IMR-90 (cell line): ENCODE measurements at regions not wholly inside any gene's neighbourhood (a gene's known extent, or its start where the extent isn't known, plus 50 kb on each side); places are given as distances from the start of the nearest gene placed in this dataset.

Source experiments
- ATAC-seq: fragments of 200-7000 bp; cut with Tn5 transposase; 2 replicates; pipeline ENCODE4 v1.9.1; 2020; ENCODE audit warnings: low read depth, mild to moderate bottlenecking, moderate library complexity
- BruUV-seq: library from RNA; stranded (reverse); fragments of 400-500 nt; replicated peaks from 2 replicates; lab custom pipeline; 2021; lab: Mats Ljungman, UMichigan
- CTCF ChIA-PET: fragments of 300-600 bp; formaldehyde crosslinking; extraction: SDS; loops from one replicate; lab custom pipeline; 2021; ENCODE audit warnings: antibody characterized with exemption; lab: Yijun Ruan, JAX
- POLR2A ChIA-PET: fragments of 300-600 bp; sonication (Branson Sonifier 250); formaldehyde crosslinking; loops from one replicate; lab custom pipeline; 2022; ENCODE audit warnings: antibody characterized with exemption; ENCODE audit not compliant: unreplicated experiment; lab: Charles Lee
- DNase-seq: peaks from one replicate; pipeline ENCODE4 v3.0.0; 2013
- H2AFZ ChIP-seq: replicated peaks from 2 replicates; pipeline ENCODE3; 2013; ENCODE audit warnings: low read length, mild to moderate bottlenecking; ENCODE audit not compliant: poor library complexity
- H2AK5ac ChIP-seq: 2 replicates; pipeline ENCODE4 v1.6.1; 2013; ENCODE audit warnings: low read depth, low read length, inconsistent platforms
- H2AK9ac ChIP-seq: replicated peaks from 2 replicates; pipeline ENCODE3; 2013; ENCODE audit warnings: mild to moderate bottlenecking, low read depth, low read length, moderate library complexity; ENCODE audit not compliant: poor library complexity
- H2BK120ac ChIP-seq: 2 replicates; pipeline ENCODE4 v1.6.1; 2013; ENCODE audit warnings: low read depth, low read length, inconsistent platforms
- H2BK15ac ChIP-seq: 3 replicates; pipeline ENCODE4 v1.6.1; 2013; ENCODE audit warnings: low read depth, low read length, inconsistent platforms
- H2BK20ac ChIP-seq: 2 replicates; pipeline ENCODE4 v1.6.1; 2013; ENCODE audit warnings: low read depth, mild to moderate bottlenecking, inconsistent platforms, low read length, moderate library complexity
- H2BK5ac ChIP-seq: 2 replicates; pipeline ENCODE4 v1.6.1; 2013; ENCODE audit warnings: mild to moderate bottlenecking, low read depth, low read length, inconsistent platforms; ENCODE audit not compliant: poor library complexity, severe bottlenecking
- H3K14ac ChIP-seq: replicated peaks from 2 replicates; pipeline ENCODE4 v1.6.1; 2013; ENCODE audit warnings: low read depth, low read length, inconsistent platforms
- H3K18ac ChIP-seq: 2 replicates; pipeline ENCODE4 v1.6.1; 2013; ENCODE audit warnings: low read depth, low read length, control low read depth
- H3K23ac ChIP-seq: 2 replicates; pipeline ENCODE4 v1.6.1; 2013; ENCODE audit warnings: low read depth, low read length, inconsistent platforms
- H3K27ac ChIP-seq: 2 replicates; pipeline ENCODE4 v1.5.1; 2013; ENCODE audit warnings: mild to moderate bottlenecking, control low read depth, low read length; ENCODE audit not compliant: insufficient read depth
- H3K27me3 ChIP-seq: 2 replicates; pipeline ENCODE4 v1.6.1; 2013; ENCODE audit warnings: low read length; ENCODE audit not compliant: control insufficient read depth, insufficient read depth
- H3K36me3 ChIP-seq: 2 replicates; pipeline ENCODE4 v1.6.1; 2013; ENCODE audit warnings: low read length, mixed read lengths; ENCODE audit not compliant: control insufficient read depth, insufficient read depth
- H3K4ac ChIP-seq: 2 replicates; pipeline ENCODE4 v1.6.1; 2013; ENCODE audit warnings: low read depth, low read length, inconsistent platforms
- H3K4me1 ChIP-seq: 2 replicates; pipeline ENCODE4 v1.6.1; 2013; ENCODE audit warnings: low read length, mixed read lengths; ENCODE audit not compliant: control insufficient read depth, insufficient read depth
- H3K4me2 ChIP-seq: 2 replicates; pipeline ENCODE4 v1.6.1; 2013; ENCODE audit warnings: low read depth, mild to moderate bottlenecking, control low read depth, low read length, moderate library complexity
- H3K4me3 ChIP-seq: 2 replicates; pipeline ENCODE4 v1.5.1; 2013; ENCODE audit warnings: low read depth, mild to moderate bottlenecking, control low read depth, low read length, moderate library complexity; ENCODE audit not compliant: insufficient read depth
- H3K56ac ChIP-seq: 2 replicates; pipeline ENCODE4 v1.6.1; 2013; ENCODE audit warnings: low read length, inconsistent platforms; ENCODE audit not compliant: insufficient read depth; ENCODE audit errors: extremely low read depth
- H3K79me1 ChIP-seq, 2 experiments: 2 replicates each; pipeline ENCODE4 v1.6.1; 2013; ENCODE audit warnings: low read length in 2 of 2, inconsistent platforms in 1 of 2, low read depth in 1 of 2
- H3K9ac ChIP-seq: 2 replicates; pipeline ENCODE4 v1.6.1; 2013; ENCODE audit warnings: low read depth, low read length, control low read depth
- H3K9me1 ChIP-seq: 2 replicates; pipeline ENCODE4 v1.6.1; 2013; ENCODE audit warnings: low read length, inconsistent platforms; ENCODE audit not compliant: insufficient read depth
- H3K9me3 ChIP-seq: 2 replicates; pipeline ENCODE4 v1.6.1; 2013; ENCODE audit warnings: low read length; ENCODE audit not compliant: control insufficient read depth, insufficient read depth
- H4K20me1 ChIP-seq: 2 replicates; pipeline ENCODE4 v1.6.1; 2013; ENCODE audit warnings: low read length, inconsistent platforms; ENCODE audit not compliant: insufficient read depth
- H4K5ac ChIP-seq: 2 replicates; pipeline ENCODE4 v1.6.1; 2013; ENCODE audit warnings: mild to moderate bottlenecking, low read depth, low read length, control low read depth
- H4K8ac ChIP-seq, 2 experiments: 2 replicates each; pipeline ENCODE4 v1.6.1; 2013; ENCODE audit warnings: low read depth in 2 of 2, low read length in 2 of 2, control low read depth in 1 of 2, inconsistent platforms in 1 of 2
- H4K91ac ChIP-seq: 2 replicates; pipeline ENCODE4 v1.6.1; 2013; ENCODE audit warnings: low read depth, low read length, inconsistent platforms; ENCODE audit not compliant: insufficient read depth
- NFE2L2 ChIP-seq: fragments of 150-350 bp; IDR thresholded peaks from 2 replicates; pipeline ENCODE4 v1.6.1; 2016; ENCODE audit warnings: low read depth, mild to moderate bottlenecking, low read length
- WGBS, 2 experiments: methylation state at CpG; one replicate each; pipeline versions ENCODE4 v1.1.5 to v1.1.7; 2013; ENCODE audit warnings: missing lambda C conversion rate in 2 of 2; ENCODE audit not compliant: insufficient read length in 1 of 2; ENCODE audit errors: extremely low coverage in 2 of 2; 5-methylcytosine and 5-hydroxymethylcytosine counted together
- dilution Hi-C: fragments of 300-500 bp; cut with HindIII; formaldehyde crosslinking; loops from one replicate; pipeline ENCODE4 v1.14.3; 2018; ENCODE audit warnings: low sequenced_read_pairs; ENCODE audit not compliant: unreplicated experiment
- in situ Hi-C: fragments of 300-500 bp; cut with MboI; formaldehyde crosslinking; loops from 3 replicates; pipeline ENCODE4 v1.14.3; 2019; ENCODE audit warnings: low sequenced_read_pairs, inconsistent platforms, mixed read lengths
- intact Hi-C: fragments of 100-400 bp; cut with micrococcal nuclease; formaldehyde crosslinking; loops from 2 replicates; pipeline ENCODE4 v1.10.0; 2022

DNA sequence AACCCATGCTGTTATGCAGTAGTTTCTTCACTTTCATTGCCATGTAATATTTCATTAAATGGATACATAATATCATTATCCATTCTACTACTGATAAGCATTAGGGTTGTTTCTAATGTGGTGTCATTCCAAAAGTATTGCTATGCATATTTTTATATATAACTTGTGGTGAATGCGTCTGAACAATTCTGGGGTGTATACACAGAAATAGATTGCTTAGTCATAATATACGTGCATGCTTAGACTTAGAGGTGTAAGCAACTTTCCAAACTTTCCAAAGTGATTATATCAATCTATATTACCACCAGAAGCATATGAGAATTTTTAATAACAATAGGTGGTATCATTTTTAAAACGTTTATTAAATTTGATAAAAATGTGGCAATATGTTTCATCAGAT is 540.9 kb downstream of the DSC3 start:
- Histone ChIP-seq H2BK120ac (no peak overlapping the region), H2BK15ac (no peak overlapping the region), H2AK9ac (no peak overlapping the region), H2AK5ac (no peak overlapping the region), H3K4me3 (no peak overlapping the region), H3K79me1 (no peaks in the 10 kb centered on the region), H3K4ac (no peak overlapping the region), H4K5ac (no peak overlapping the region), H3K56ac (no peak overlapping the region), H2BK5ac (no peak overlapping the region), H4K8ac (no peak overlapping the region), H3K27me3 (no peaks in the 10 kb centered on the region), H3K9me3 (0 out of 2 replicates have a peak, but pooled peaks cover 2% of the 10 kb centered on the region), H2AFZ (no peak overlapping the region), H3K36me3 (no peaks in the 10 kb centered on the region), H3K27ac (no peak overlapping the region), H3K18ac (no peak overlapping the region), H4K91ac (no peak overlapping the region), H4K20me1 (no peaks in the 10 kb centered on the region), H3K4me1 (no peaks in the 10 kb centered on the region), H3K9me1 (no peaks in the 10 kb centered on the region), H3K23ac (no peak overlapping the region), H3K14ac (no peak overlapping the region), H2BK20ac (no peak overlapping the region), H3K9ac (no peak overlapping the region), H3K4me2 (no peak overlapping the region)
- no TSS peak for BruUV-seq
- ATAC-seq (no peak), DNase-seq (no peak)
- no peak for TF ChIP-seq NFE2L2
- dilution Hi-C loops = no loop called here
- CTCF ChIA-PET = no interaction called here
- POLR2A ChIA-PET = no interaction called here
- intact Hi-C loops = no loop called here
- WGBS, 2 experiments = no CpG with 5 or more reads among the region's 3 CpGs
- in situ Hi-C loops = no loop called here
